WERI-Rb-1 (cell line): ENCODE measurements at regions not wholly inside any gene's neighbourhood (a gene's known extent, or its start where the extent isn't known, plus 50 kb on each side); places are given as distances from the start of the nearest gene placed in this dataset.

Source experiments
- DNase-seq: peaks from one replicate; pipeline ENCODE4 v3.0.0-alpha.2; 2020
- H3K27ac ChIP-seq: fragments of 250-450 bp; sonication (Bioruptor Pico); 2 replicates; pipeline ENCODE4 v1.5.1; 2020; ENCODE audit warnings: mild to moderate bottlenecking, moderate library complexity
- H3K27me3 ChIP-seq: fragments of 250-450 bp; sonication (Bioruptor Pico); 2 replicates; pipeline ENCODE4 v1.5.1; 2021; ENCODE audit warnings: mild to moderate bottlenecking, low read depth, moderate library complexity; ENCODE audit not compliant: insufficient read depth, severe bottlenecking
- H3K36me3 ChIP-seq: fragments of 250-450 bp; sonication (Bioruptor Pico); 2 replicates; pipeline ENCODE4 v1.5.1; 2020; ENCODE audit warnings: mild to moderate bottlenecking, moderate library complexity
- H3K4me3 ChIP-seq: 2 replicates; pipeline ENCODE4 v1.5.1; 2011; ENCODE audit warnings: low read depth, mild to moderate bottlenecking, control low read depth, low read length
- H3K9me3 ChIP-seq: fragments of 250-450 bp; sonication (Bioruptor Pico); 2 replicates; pipeline ENCODE4 v1.5.1; 2021; ENCODE audit warnings: mild to moderate bottlenecking, moderate library complexity; ENCODE audit not compliant: severe bottlenecking
- TF ChIP-seq, protein P1 (sequence below): IDR thresholded peaks from 2 replicates; pipeline ENCODE4 v1.5.1; 2011; ENCODE audit warnings: low read depth, mild to moderate bottlenecking, control low read depth, inconsistent platforms, low read length

DNA sequence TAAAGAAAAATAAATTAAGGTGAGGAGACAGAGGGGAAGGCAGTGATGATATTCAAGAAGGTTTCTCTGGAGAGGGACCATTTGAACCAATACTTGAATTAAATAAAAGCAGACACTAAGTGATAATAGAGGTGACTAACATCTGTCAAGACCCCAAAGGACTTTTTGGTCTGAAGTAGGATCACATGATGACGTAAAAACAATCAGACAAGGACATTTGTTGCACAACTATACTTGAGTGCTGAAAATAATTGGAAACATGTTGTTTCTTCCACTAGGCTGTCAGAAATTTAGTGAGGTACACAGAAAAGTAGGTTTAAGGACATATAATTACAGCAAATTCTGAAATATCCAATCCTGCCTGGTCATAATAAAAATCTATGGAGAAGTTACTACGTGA is 179.5 kb downstream of the WNT5A start:
- no peak overlapping the region for H3K4me3 ChIP-seq

DNA sequence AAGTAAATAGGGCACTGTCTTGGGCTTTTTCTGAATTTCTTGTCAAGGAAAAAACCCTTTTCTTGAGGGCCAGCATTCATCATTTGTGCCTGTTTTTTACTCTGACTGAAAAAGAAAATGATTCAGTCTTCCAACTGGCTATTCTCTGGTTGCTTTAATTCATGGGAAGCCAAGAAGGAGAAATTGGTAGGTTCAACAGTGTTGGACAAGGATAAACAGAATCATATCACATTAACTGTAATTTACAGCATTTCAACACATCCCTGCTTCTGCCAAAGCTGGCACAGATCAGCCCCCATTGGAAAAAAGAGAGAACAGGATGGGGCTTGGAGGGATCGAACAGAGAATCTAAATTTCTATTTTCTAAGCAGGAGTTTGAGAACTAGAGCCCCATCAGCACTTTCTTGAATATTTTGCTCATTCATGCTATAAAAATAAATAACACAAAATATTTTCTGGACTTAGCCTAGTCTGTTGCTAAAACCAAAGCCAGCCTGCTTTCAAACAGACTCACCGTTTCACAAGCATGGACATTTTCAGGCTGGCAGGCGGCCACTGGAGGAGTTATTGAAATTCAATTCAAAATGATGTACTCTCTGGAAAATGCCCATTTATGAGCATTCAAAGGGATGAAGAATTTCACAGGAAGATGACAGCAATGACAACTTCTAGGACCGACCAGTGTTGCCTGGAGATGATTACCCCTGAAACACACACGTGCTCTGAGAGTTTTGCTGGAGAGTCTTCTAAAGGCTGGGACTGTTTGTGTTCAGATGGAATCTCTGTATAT is 181.2 kb downstream of the WNT5A start:
- DNase-seq, result no peak
- TF ChIP-seq, protein P1, sequence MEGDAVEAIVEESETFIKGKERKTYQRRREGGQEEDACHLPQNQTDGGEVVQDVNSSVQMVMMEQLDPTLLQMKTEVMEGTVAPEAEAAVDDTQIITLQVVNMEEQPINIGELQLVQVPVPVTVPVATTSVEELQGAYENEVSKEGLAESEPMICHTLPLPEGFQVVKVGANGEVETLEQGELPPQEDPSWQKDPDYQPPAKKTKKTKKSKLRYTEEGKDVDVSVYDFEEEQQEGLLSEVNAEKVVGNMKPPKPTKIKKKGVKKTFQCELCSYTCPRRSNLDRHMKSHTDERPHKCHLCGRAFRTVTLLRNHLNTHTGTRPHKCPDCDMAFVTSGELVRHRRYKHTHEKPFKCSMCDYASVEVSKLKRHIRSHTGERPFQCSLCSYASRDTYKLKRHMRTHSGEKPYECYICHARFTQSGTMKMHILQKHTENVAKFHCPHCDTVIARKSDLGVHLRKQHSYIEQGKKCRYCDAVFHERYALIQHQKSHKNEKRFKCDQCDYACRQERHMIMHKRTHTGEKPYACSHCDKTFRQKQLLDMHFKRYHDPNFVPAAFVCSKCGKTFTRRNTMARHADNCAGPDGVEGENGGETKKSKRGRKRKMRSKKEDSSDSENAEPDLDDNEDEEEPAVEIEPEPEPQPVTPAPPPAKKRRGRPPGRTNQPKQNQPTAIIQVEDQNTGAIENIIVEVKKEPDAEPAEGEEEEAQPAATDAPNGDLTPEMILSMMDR, result no peak
- no peaks in the 10 kb centered on the region for H3K36me3 ChIP-seq
- no peaks in the 10 kb centered on the region for H3K27me3 ChIP-seq
- H3K9me3 ChIP-seq, result no peaks in the 10 kb centered on the region
- H3K4me3 ChIP-seq, result no peak overlapping the region
- no peak overlapping the region for H3K27ac ChIP-seq

More for the DNA sequence above, 179.5 kb downstream of the WNT5A start:
- Histone ChIP-seq H3K9me3 (no peaks in the 10 kb centered on the region), H3K27ac (no peak overlapping the region), H3K36me3 (no peaks in the 10 kb centered on the region), H3K27me3 (no peaks in the 10 kb centered on the region)
- DNase-seq, result no peak
- TF ChIP-seq, protein P1, result no peak

DNA sequence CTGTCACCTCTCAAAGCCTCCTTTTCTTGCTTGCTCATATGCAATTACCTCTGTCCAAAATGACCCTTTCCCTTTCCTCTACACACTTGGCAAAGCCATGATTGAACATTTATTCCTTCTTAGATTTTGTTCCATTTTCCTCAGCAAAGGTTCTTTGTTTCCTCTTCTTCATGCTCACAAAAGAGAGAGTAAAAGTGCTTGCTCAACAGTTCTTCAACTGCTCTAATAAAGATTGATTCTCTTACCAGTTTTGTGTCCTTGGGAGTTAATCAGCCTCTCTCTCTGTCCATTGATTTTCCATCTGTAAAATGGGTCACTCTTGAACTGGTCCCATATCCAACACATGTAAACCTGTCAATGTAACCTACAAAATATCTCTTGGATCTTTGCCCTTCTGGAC is 186.4 kb downstream of the WNT5A start:
- no peak for DNase-seq
- Histone ChIP-seq H3K4me3 (no peak overlapping the region), H3K9me3 (peaks cover 3% of the 10 kb centered on the region), H3K27me3 (no peaks in the 10 kb centered on the region), H3K36me3 (no peaks in the 10 kb centered on the region), H3K27ac (no peak overlapping the region)
- TF ChIP-seq, protein P1, result no peak

DNA sequence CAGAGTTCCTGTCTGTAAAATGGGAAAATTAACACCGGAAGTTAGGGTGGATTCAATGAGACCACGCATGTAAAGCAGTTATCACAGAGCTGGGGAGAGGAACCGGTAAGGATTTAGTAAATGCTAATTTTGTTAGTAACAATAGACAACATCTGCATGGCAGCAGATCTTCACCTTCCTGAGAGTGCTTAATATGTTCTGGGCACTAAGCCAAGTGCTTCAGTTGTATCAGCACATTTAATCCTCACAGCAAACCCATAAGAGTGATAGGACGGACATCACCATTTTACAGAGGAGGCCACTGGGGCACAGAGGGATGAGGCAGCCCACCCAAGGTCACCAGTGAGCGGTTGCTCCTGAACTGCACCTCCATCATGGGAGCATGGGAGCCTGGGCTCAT is 189.4 kb downstream of the WNT5A start:
- no peak for DNase-seq
- H3K27me3 ChIP-seq, result no peaks in the 10 kb centered on the region
- H3K27ac ChIP-seq, result no peak overlapping the region
- H3K36me3 ChIP-seq, result no peaks in the 10 kb centered on the region
- H3K4me3 ChIP-seq, result no peak overlapping the region
- H3K9me3 ChIP-seq, result peaks cover 3% of the 10 kb centered on the region
- TF ChIP-seq, protein P1, result no peak

DNA sequence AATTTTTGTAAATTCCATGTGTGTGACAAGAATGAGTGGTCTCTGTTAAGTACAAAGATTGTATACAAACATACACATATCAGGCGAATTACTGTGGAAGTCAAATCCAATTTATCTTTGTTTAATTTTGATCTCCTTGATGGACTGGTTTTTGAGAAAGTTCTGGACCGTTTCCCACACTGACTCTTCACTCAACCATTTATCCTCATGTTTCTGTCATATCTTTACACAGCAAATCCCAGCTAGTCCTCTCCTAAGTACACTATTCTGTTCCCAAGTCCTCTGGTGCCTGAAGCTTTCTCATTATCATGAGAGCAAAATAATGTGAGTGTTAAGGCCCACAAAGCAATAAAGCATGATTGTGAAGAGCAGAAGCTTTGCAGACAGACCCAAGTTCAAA is 189.9 kb downstream of the WNT5A start:
- H3K4me3 ChIP-seq, result no peak overlapping the region
- DNase-seq, result no peak
- H3K36me3 ChIP-seq, result no peaks in the 10 kb centered on the region
- H3K27me3 ChIP-seq, result no peaks in the 10 kb centered on the region
- no peak overlapping the region for H3K27ac ChIP-seq
- H3K9me3 ChIP-seq, result peaks cover 3% of the 10 kb centered on the region
- TF ChIP-seq, protein P1, result no peak

DNA sequence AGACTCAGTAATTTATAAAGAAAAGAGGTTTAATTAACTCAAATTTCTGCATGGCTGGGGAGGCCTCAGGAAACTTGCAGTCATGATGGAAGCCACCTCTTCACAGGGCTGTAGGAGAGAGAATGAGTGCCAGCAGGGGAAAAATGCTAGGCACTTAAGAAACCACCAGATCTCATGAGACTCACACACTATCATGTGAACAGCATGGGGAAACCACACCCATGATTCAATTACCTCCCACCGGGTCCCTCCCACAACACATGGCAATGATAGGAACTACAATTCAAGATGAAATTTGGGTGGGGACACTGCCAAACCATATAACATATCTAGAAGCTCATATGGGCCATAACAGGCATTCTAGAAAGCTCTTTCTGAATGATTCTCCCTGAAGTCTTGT is 190.3 kb downstream of the WNT5A start:
- H3K9me3 ChIP-seq, result peaks cover 3% of the 10 kb centered on the region
- H3K27me3 ChIP-seq, result no peaks in the 10 kb centered on the region
- H3K36me3 ChIP-seq, result no peaks in the 10 kb centered on the region
- TF ChIP-seq, protein P1, result no peak
- no peak for DNase-seq
- no peak overlapping the region for H3K4me3 ChIP-seq
- H3K27ac ChIP-seq, result no peak overlapping the region
